ENCODE measurements at regions not wholly inside any gene's neighbourhood (a gene's known extent, or its start where the extent isn't known, plus 50 kb on each side); places are given as distances from the start of the nearest gene placed in this dataset.

- DNase-seq (ENCODE audit: low read depth, low spot score) (no peak), FAIRE-seq (no peak)
- H3K79me2 ChIP-seq (ENCODE audit: control insufficient read depth, insufficient read depth, low read length) = no peaks in the 10 kb centered on the region
- intact Hi-C loops (cut with micrococcal nuclease) (no loop called here), dilution Hi-C loops (cut with MboI; ENCODE audit: extremely low pct_ligation_motif_present, low sequenced_read_pairs) (no loop called here)
- H3K36me3 ChIP-seq (ENCODE audit: control insufficient read depth in 2 of 2, extremely low read depth in 1 of 2, insufficient read depth in 2 of 2, low read length in 2 of 2) = no peaks in the 10 kb centered on the region
- H3K9ac ChIP-seq (replicated peaks; ENCODE audit: extremely low read depth, insufficient read depth, low read length) = no peak overlapping the region
- TF ChIP-seq GATA2 (IDR thresholded peaks at IDR 0.05; ENCODE audit: insufficient read depth, insufficient read length, low read depth, low read length) = no peak
- no peak for TF ChIP-seq POLR2A (IDR thresholded peaks at IDR 0.05; ENCODE audit: low read depth, low read length)
- TF ChIP-seq CTCF (IDR thresholded peaks at IDR 0.05; ENCODE audit: extremely low read depth in 1 of 2, insufficient read depth in 1 of 2, low read depth in 1 of 2, low read length in 2 of 2) = no peak
- TF ChIP-seq MAX (IDR thresholded peaks at IDR 0.05; ENCODE audit: insufficient read depth, insufficient read length) = no peak
- no peak for TF ChIP-seq EZH2 (IDR thresholded peaks at IDR 0.05; ENCODE audit: borderline replicate concordance, low read depth, low read length, severe bottlenecking)
- TF ChIP-seq JUN (IDR thresholded peaks at IDR 0.05; ENCODE audit: borderline replicate concordance, insufficient read depth, insufficient read length, low read depth) = no peak
- no peak for TF ChIP-seq FOS (IDR thresholded peaks at IDR 0.05; ENCODE audit: borderline replicate concordance, insufficient read depth, low read length)
- CTCF ChIA-PET = no interaction called here
- no peak overlapping the region for H2AFZ ChIP-seq (ENCODE audit: low read depth, low read length)
- H3K4me2 ChIP-seq (ENCODE audit: insufficient read depth, low read length) = no peak overlapping the region
- H4K20me1 ChIP-seq (replicated peaks; ENCODE audit: control insufficient read depth, extremely low read depth, insufficient read depth, low read length) = no peaks in the 10 kb centered on the region
- no peak overlapping the region for H3K4me3 ChIP-seq (replicated peaks in 1 of 3; ENCODE audit: insufficient read depth in 1 of 3, low read depth in 1 of 3, low read length in 3 of 3)
- POLR2A ChIA-PET = no interaction called here
- H3K9me3 ChIP-seq (replicated peaks; ENCODE audit: control insufficient read depth, insufficient read depth, low read length) = no peaks in the 10 kb centered on the region
- H3K27ac ChIP-seq (ENCODE audit: insufficient read depth, low read depth, low read length) = no peak overlapping the region
- H3K27me3 ChIP-seq (ENCODE audit: control insufficient read depth in 2 of 2, insufficient read depth in 2 of 2, low read length in 2 of 2) = no peaks in the 10 kb centered on the region
- no peaks in the 10 kb centered on the region for H3K9me1 ChIP-seq (replicated peaks; ENCODE audit: control insufficient read depth, extremely low read depth, insufficient read depth, low read length)
- no peaks in the 10 kb centered on the region for H3K4me1 ChIP-seq (ENCODE audit: control insufficient read depth, extremely low read depth, insufficient read depth, low read length)
- no TSS peak for BruUV-seq (replicated peaks)
These were observed 328.8 kb upstream of the PIK3R1 start for GRCh38 chr5:67886761-67887160.

All from endothelial cell of umbilical vein (primary cell).